ENCODE measurements at regions not wholly inside any gene's neighbourhood (a gene's known extent, or its start where the extent isn't known, plus 50 kb on each side); places are given as distances from the start of the nearest gene placed in this dataset.

DNA sequence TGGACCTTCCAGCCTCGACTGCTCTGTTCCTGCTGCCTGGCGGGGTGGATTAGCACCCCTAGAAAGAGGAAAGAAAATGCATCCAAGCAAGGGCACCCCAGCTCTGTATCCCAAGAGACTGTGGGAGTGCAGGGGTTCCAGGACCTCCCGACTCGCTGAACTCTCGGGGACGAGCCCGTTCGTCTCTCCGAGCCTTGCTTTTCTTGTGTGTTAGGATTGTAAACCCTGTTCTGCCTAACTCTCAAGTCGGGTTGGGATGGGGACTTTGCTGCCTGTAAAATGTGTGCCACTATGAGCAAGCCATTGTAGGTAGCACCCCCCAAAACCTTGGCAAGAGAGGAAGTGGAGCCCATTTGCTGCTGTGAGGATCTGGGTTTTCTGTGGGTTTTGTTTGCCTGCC is 73.2 kb upstream of the VRK1 start:
- TF ChIP-seq EZH2 (IDR thresholded peaks at IDR 0.05; ENCODE audit: borderline replicate concordance, insufficient read depth, low read depth, low read length, poor library complexity, severe bottlenecking) = no peak
- TF ChIP-seq, protein P1, sequence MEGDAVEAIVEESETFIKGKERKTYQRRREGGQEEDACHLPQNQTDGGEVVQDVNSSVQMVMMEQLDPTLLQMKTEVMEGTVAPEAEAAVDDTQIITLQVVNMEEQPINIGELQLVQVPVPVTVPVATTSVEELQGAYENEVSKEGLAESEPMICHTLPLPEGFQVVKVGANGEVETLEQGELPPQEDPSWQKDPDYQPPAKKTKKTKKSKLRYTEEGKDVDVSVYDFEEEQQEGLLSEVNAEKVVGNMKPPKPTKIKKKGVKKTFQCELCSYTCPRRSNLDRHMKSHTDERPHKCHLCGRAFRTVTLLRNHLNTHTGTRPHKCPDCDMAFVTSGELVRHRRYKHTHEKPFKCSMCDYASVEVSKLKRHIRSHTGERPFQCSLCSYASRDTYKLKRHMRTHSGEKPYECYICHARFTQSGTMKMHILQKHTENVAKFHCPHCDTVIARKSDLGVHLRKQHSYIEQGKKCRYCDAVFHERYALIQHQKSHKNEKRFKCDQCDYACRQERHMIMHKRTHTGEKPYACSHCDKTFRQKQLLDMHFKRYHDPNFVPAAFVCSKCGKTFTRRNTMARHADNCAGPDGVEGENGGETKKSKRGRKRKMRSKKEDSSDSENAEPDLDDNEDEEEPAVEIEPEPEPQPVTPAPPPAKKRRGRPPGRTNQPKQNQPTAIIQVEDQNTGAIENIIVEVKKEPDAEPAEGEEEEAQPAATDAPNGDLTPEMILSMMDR (IDR thresholded peaks at IDR 0.05) = no peak

All from B cell (primary cell).